SU-DHL-6 (cell line): ENCODE measurements at regions not wholly inside any gene's neighbourhood (a gene's known extent, or its start where the extent isn't known, plus 50 kb on each side); places are given as distances from the start of the nearest gene placed in this dataset.

ENCODE experiments used
- H2AFZ ChIP-seq: fragments of 200-600 bp; sonication (generic); 2 replicates; pipeline ENCODE4 v1.6.1; 2014; ENCODE audit warnings: low read depth, mild to moderate bottlenecking, moderate library complexity, mixed read lengths, antibody characterized with exemption, low read length; ENCODE audit not compliant: severe bottlenecking
- H3F3A ChIP-seq: fragments of 200-600 bp; shearing (Covaris generic); 2 replicates; pipeline ENCODE4 v1.6.0; 2016; ENCODE audit warnings: antibody characterized with exemption, mild to moderate bottlenecking; ENCODE audit not compliant: insufficient read depth
- H3K27ac ChIP-seq: fragments of 200-600 bp; sonication (generic); 2 replicates; pipeline ENCODE4 v1.5.1; 2016; ENCODE audit warnings: low read depth, mild to moderate bottlenecking, low read length, moderate library complexity, mixed read lengths
- H3K27me3 ChIP-seq: fragments of 200-600 bp; sonication (generic), shearing (Covaris generic); 2 replicates; pipeline ENCODE4 v1.6.0; 2014; ENCODE audit warnings: mild to moderate bottlenecking, low read length
- H3K36me3 ChIP-seq: fragments of 200-600 bp; sonication (generic); 2 replicates; pipeline ENCODE4 v1.6.1; 2014; ENCODE audit warnings: mild to moderate bottlenecking, low read length, mixed read lengths
- H3K4me2 ChIP-seq: fragments of 300-600, 200-600 bp; shearing (Covaris generic), sonication (generic); 2 replicates; pipeline ENCODE4 v1.6.0; 2014; ENCODE audit warnings: low read length, low read depth, mild to moderate bottlenecking; ENCODE audit not compliant: poor library complexity, severe bottlenecking
- H3K4me3 ChIP-seq: fragments of 200-600 bp; sonication (generic); 2 replicates; pipeline ENCODE4 v1.5.1; 2014; ENCODE audit warnings: antibody characterized with exemption, low read length, mild to moderate bottlenecking, mixed read lengths; ENCODE audit not compliant: insufficient read depth, poor library complexity, severe bottlenecking
- H3K79me2 ChIP-seq: fragments of 200-600 bp; sonication (generic); 2 replicates; pipeline ENCODE4 v1.6.1; 2014; ENCODE audit warnings: mild to moderate bottlenecking, low read length, moderate library complexity; ENCODE audit not compliant: insufficient read depth
- H3K9ac ChIP-seq: fragments of 200-600 bp; sonication (generic); 2 replicates; pipeline ENCODE4 v1.7.0; 2014; ENCODE audit warnings: mild to moderate bottlenecking, low read length
- H3K9me2 ChIP-seq: fragments of 200-600 bp; sonication (generic); replicated peaks from 2 replicates; pipeline ENCODE4 v1.6.1; 2014; ENCODE audit warnings: low read length; ENCODE audit not compliant: insufficient read depth
- H3K9me3 ChIP-seq: fragments of 200-600 bp; sonication (generic); 2 replicates; pipeline ENCODE4 v1.6.1; 2014; ENCODE audit warnings: low read length, mixed read lengths; ENCODE audit not compliant: insufficient read depth
- H4K20me1 ChIP-seq: fragments of 200-600 bp; sonication (generic); 2 replicates; pipeline ENCODE4 v1.6.1; 2014; ENCODE audit warnings: low read depth, mild to moderate bottlenecking, antibody characterized with exemption, low read length, moderate library complexity, mixed read lengths
- EZH2phosphoT487 ChIP-seq: fragments of 200-600 bp; sonication (generic), shearing (Covaris generic); conservative IDR thresholded peaks from 2 replicates; pipeline ENCODE4 v1.6.1; 2018; ENCODE audit warnings: mild to moderate bottlenecking, antibody characterized with exemption, low read length, moderate library complexity, mixed read lengths
- TF ChIP-seq, protein P1 (sequence below): fragments of 200-600 bp; sonication (generic); IDR thresholded peaks from one replicate; pipeline ENCODE4 v1.5.1; 2017; ENCODE audit warnings: antibody characterized with exemption, mild to moderate bottlenecking, low read length, moderate library complexity; ENCODE audit not compliant: insufficient read depth, poor library complexity, severe bottlenecking

DNA sequence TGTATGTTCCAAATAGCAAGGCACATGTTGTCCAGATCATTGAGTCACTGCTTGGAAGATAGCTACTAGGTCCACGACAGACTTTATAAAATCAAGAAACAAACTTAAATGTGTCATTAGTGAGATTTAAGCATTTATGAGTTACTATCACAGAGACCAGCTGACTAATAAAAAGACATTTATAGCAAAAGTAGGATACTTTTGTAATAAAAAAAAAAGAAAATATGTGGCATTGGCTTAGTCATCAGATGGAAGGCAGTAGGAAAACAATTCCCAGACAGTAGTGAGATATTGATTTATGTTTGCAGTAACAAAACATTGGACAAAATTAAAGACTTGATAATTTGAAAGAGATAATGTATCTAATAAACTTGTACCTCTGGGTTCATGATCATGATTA lies 881.0 kb upstream of the LRRN3 start:
- H3K9me3 ChIP-seq = no peaks in the 10 kb centered on the region
- no peaks in the 10 kb centered on the region for H3K36me3 ChIP-seq
- H3K27ac ChIP-seq = no peak overlapping the region
- H3K9ac ChIP-seq = no peak overlapping the region
- H3K9me2 ChIP-seq = no peaks in the 10 kb centered on the region
- H3K27me3 ChIP-seq = no peaks in the 10 kb centered on the region
- H2AFZ ChIP-seq = no peak overlapping the region
- no peaks in the 10 kb centered on the region for H3K79me2 ChIP-seq
- H3K4me2 ChIP-seq = no peak overlapping the region
- no peak for TF ChIP-seq EZH2phosphoT487
- TF ChIP-seq, protein P1, sequence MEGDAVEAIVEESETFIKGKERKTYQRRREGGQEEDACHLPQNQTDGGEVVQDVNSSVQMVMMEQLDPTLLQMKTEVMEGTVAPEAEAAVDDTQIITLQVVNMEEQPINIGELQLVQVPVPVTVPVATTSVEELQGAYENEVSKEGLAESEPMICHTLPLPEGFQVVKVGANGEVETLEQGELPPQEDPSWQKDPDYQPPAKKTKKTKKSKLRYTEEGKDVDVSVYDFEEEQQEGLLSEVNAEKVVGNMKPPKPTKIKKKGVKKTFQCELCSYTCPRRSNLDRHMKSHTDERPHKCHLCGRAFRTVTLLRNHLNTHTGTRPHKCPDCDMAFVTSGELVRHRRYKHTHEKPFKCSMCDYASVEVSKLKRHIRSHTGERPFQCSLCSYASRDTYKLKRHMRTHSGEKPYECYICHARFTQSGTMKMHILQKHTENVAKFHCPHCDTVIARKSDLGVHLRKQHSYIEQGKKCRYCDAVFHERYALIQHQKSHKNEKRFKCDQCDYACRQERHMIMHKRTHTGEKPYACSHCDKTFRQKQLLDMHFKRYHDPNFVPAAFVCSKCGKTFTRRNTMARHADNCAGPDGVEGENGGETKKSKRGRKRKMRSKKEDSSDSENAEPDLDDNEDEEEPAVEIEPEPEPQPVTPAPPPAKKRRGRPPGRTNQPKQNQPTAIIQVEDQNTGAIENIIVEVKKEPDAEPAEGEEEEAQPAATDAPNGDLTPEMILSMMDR = no peak
- no peaks in the 10 kb centered on the region for H3F3A ChIP-seq
- H3K4me3 ChIP-seq = no peak overlapping the region
- no peaks in the 10 kb centered on the region for H4K20me1 ChIP-seq

DNA sequence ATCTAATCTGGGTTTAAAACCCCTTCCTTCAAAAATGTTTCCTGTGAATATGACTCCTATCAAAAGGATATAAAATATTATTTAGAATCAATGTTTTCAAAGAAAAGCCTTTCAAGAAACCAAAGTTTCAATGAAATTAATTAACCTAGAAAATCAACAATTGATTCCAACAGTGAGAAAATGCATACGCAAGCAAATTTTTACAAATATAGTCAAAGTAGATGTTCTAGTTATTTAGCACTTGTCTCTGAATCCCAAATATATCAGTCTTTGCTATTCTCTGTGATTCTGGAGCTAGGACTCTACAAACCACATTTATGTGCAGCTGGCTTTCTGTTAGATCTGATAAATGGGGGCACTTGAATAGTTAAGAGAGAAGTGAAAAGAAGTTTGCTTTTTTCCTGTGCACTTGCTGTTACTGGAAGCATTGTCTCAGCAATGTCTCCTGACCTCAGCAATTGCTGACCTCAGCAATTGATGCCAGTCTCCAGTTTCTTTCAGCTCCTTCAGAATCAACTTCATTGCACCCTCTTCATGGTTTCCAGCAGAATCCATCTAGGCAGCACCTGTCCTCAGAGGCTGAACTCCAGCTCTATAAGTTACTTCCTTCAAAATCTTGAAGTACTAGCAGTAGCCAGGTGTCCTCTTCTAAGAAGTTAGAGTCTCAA lies 879.9 kb upstream of the LRRN3 start:
- no peaks in the 10 kb centered on the region for H3K27me3 ChIP-seq
- H3K27ac ChIP-seq = no peak overlapping the region
- no peaks in the 10 kb centered on the region for H3K9me3 ChIP-seq
- H3K4me3 ChIP-seq = no peak overlapping the region
- no peak overlapping the region for H3K9ac ChIP-seq
- no peaks in the 10 kb centered on the region for H3K9me2 ChIP-seq
- no peaks in the 10 kb centered on the region for H4K20me1 ChIP-seq
- TF ChIP-seq, protein P1 = no peak
- TF ChIP-seq EZH2phosphoT487 = no peak
- H3F3A ChIP-seq = no peaks in the 10 kb centered on the region
- no peaks in the 10 kb centered on the region for H3K36me3 ChIP-seq
- no peak overlapping the region for H3K4me2 ChIP-seq
- no peak overlapping the region for H2AFZ ChIP-seq
- no peaks in the 10 kb centered on the region for H3K79me2 ChIP-seq

- Histone ChIP-seq H3K4me3 (no peak overlapping the region), H3K9ac (no peak overlapping the region), H3F3A (no peaks in the 10 kb centered on the region), H3K79me2 (no peaks in the 10 kb centered on the region), H3K9me3 (no peaks in the 10 kb centered on the region), H3K4me2 (no peak overlapping the region), H4K20me1 (no peaks in the 10 kb centered on the region), H3K27me3 (no peaks in the 10 kb centered on the region), H3K9me2 (no peaks in the 10 kb centered on the region), H3K27ac (no peak overlapping the region), H3K36me3 (no peaks in the 10 kb centered on the region), H2AFZ (no peak overlapping the region)
- TF ChIP-seq, protein P1 = no peak
These were observed 866.3 kb upstream of the LRRN3 start for GRCh38 chr7:110224643-110225042.
